ENCODE measurements at regions not wholly inside any gene's neighbourhood (a gene's known extent, or its start where the extent isn't known, plus 50 kb on each side); places are given as distances from the start of the nearest gene placed in this dataset.

DNA sequence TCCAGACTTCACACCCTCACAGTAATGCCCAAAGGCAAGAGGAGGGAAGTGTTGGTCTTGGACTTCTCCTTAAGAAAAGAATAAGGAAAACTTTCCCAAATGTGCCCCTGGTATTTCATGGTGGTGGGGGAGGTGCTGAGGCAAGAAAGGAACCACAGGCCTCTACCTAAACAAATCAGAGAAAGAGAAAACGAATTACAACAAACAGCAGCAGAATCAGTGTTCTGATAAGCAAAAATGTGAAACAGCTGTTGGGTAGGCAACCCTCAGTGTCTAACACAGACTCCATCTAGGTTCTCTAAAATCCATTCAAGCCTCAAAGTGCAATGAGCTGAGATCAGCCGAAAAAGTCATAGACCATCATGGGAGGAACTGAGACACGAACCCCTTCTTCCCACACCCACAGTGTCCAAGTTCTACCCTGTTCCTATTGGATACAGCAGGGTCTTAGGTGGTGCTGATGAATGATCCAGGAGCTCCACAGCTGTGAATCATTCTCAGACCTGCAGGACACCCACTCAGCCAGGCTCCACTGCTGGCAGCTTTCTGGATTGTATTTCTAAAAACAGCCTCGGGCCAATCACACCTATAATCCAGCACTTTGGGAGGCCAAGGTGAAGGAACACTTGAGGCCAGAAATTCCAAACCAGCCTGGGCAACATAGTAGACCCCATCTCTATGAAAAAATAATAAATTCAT is 149.1 kb downstream of the PLPP3 start:
- no peak for TF ChIP-seq POLR2A (IDR thresholded peaks at IDR 0.05)
- TF ChIP-seq, protein P1, sequence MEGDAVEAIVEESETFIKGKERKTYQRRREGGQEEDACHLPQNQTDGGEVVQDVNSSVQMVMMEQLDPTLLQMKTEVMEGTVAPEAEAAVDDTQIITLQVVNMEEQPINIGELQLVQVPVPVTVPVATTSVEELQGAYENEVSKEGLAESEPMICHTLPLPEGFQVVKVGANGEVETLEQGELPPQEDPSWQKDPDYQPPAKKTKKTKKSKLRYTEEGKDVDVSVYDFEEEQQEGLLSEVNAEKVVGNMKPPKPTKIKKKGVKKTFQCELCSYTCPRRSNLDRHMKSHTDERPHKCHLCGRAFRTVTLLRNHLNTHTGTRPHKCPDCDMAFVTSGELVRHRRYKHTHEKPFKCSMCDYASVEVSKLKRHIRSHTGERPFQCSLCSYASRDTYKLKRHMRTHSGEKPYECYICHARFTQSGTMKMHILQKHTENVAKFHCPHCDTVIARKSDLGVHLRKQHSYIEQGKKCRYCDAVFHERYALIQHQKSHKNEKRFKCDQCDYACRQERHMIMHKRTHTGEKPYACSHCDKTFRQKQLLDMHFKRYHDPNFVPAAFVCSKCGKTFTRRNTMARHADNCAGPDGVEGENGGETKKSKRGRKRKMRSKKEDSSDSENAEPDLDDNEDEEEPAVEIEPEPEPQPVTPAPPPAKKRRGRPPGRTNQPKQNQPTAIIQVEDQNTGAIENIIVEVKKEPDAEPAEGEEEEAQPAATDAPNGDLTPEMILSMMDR (IDR thresholded peaks at IDR 0.05): no peak

Measured in tibial nerve (tissue), 3 donors.